Small intestine (tissue), 7 donors: ENCODE measurements at regions not wholly inside any gene's neighbourhood (a gene's known extent, or its start where the extent isn't known, plus 50 kb on each side); places are given as distances from the start of the nearest gene placed in this dataset.
A peak's percentile ranks its signal among the peaks of the same experiment; 100 is the strongest.

Source experiments
- DNase-seq, 2 donors: peaks; one replicate each; pipeline versions ENCODE4 v3.0.0 to v3.0.0-alpha.2; 2013
- FAIRE-seq: peaks from 2 replicates; lab custom pipeline; 2012; peaks lifted over from hg19 to GRCh38; lab: Jason Lieb, UNC
- H3K27ac ChIP-seq, 3 donors: one replicate each; pipeline ENCODE4 v1.5.1; 2013; ENCODE audit warnings: low read length in 2 of 3, mild to moderate bottlenecking in 2 of 3, control low read depth in 1 of 3, inconsistent platforms in 1 of 3, low read depth in 1 of 3, moderate library complexity in 1 of 3
- H3K27me3 ChIP-seq, 3 donors: one replicate each; pipeline ENCODE4 v1.6.1; 2013; ENCODE audit warnings: low read length in 3 of 3, inconsistent platforms in 1 of 3; ENCODE audit not compliant: control insufficient read depth in 3 of 3, insufficient read depth in 3 of 3
- H3K36me3 ChIP-seq, 3 donors: one replicate each; pipeline ENCODE4 v1.6.1; 2013; ENCODE audit warnings: low read length in 3 of 3, inconsistent platforms in 1 of 3, low read depth in 1 of 3, mild to moderate bottlenecking in 1 of 3, moderate library complexity in 1 of 3; ENCODE audit not compliant: control insufficient read depth in 3 of 3, insufficient read depth in 2 of 3
- H3K4me1 ChIP-seq, 3 donors: one replicate each; pipeline ENCODE4 v1.6.1; 2013; ENCODE audit warnings: low read length in 2 of 3, inconsistent platforms in 1 of 3, low read depth in 1 of 3, mild to moderate bottlenecking in 1 of 3, moderate library complexity in 1 of 3; ENCODE audit not compliant: control insufficient read depth in 3 of 3, insufficient read depth in 2 of 3
- H3K4me3 ChIP-seq, 3 donors: one replicate each; pipeline ENCODE4 v1.5.1; 2013; ENCODE audit warnings: low read length in 3 of 3, control low read depth in 1 of 3, inconsistent platforms in 1 of 3, low read depth in 1 of 3, mild to moderate bottlenecking in 1 of 3, moderate library complexity in 1 of 3
- H3K9me3 ChIP-seq, 2 donors: one replicate each; pipeline ENCODE4 v1.6.1; 2013; ENCODE audit warnings: low read depth in 1 of 2, low read length in 1 of 2; ENCODE audit not compliant: control insufficient read depth in 2 of 2, insufficient read depth in 1 of 2
- WGBS, 3 donors: extraction: QIAGEN DNeasy Blood & Tissue Kit; methylation state at CpG; one replicate each; pipeline ENCODE4 v1.1.7; 2013; 5-methylcytosine and 5-hydroxymethylcytosine counted together
- donor health status: healthy with polysubstance abuse.
- donor health status: control.
- donor health status: control.
- donor health status: Bipolar disorder and iron deficiency.
- donor health status: healthy.

DNA sequence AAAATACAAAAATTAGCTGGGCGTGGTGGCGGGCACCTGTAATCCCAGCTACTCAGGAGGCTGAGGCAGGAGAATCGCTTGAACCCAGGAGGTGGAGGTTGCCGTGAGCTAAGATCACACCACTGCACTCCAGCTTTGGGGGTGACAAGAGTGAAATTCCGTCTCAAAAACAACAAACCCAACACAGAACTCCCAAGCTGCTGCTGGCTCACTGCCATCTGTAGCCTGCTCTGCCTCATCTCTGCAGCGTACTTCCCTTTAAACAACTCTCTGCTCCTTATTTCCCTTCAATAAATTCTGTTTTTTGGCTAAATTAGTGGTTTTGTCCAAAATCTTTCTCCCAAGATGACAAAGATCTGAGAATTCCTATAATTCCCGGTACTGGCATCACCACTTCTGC is 189.2 kb upstream of the GALNT17 start:
- Histone ChIP-seq H3K9me3 (no peaks in the 10 kb centered on the region), H3K36me3 (no peaks in the 10 kb centered on the region), H3K4me1 (no peaks in the 10 kb centered on the region), H3K27ac (no peak overlapping the region), H3K27me3 (no peaks in the 10 kb centered on the region), H3K4me3 (no peak overlapping the region)
- no peak for FAIRE-seq
- WGBS, 3 donors = 76 to 86% (median 76%) methylated on average over 7 of the region's 7 CpGs
- DNase-seq = no peak

DNA sequence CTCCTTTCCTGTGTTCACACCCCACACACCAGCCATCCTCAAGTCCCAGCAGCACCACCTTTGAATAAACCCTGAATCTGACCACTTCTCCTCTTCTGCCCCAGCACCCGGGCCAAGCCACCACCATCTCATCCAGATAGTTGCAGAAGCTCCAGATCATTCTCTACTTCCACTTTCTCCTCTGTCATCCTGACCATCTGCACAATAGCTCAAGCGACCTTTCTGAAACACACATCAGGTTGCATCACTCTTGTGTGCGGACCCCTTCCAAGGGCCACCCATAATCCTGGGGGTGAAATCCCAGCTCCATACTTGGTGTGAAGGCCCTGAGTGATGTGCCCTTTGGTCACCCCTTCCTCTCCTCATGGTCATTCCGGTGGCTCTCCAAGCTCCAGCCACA is 187.4 kb upstream of the GALNT17 start:
- Histone ChIP-seq H3K9me3 (peaks cover 0 to 10% of the 10 kb centered on the region in 2 donors), H3K4me1 (no peaks in the 10 kb centered on the region), H3K27me3 (no peaks in the 10 kb centered on the region), H3K27ac (no peak overlapping the region), H3K4me3 (no peak overlapping the region), H3K36me3 (no peaks in the 10 kb centered on the region)
- 70 to 81% (median 73%) methylated on average over 4 of the region's 4 CpGs for WGBS, 3 donors
- DNase-seq = no peak
- no peak for FAIRE-seq

DNA sequence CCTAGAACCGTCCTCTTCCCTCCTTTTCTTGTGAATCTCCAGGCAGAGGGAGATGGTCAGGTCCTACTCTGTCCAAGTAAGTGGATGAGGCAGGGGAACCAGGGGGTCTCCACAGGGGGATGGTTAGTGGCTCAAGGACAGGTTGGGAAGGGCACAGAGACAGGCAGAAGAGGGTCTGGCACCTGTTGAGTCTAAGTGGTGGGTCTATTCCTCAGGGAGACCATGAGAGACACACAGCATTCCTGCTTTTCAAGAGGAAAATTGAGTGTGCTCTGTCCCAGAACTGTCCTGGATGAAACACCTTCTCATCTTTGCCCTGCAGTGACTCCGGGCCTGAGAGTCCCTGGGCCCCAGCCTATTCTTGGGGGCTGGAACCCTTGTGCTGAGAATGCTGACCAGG is 184.8 kb upstream of the GALNT17 start:
- Histone ChIP-seq H3K9me3 (peaks cover 0 to 12% of the 10 kb centered on the region in 2 donors), H3K4me3 (no peak overlapping the region), H3K27me3 (no peaks in the 10 kb centered on the region), H3K36me3 (no peaks in the 10 kb centered on the region), H3K4me1 (no peaks in the 10 kb centered on the region), H3K27ac (no peak overlapping the region)
- 58 to 75% (median 59%) methylated on average over 2 of the region's 2 CpGs for WGBS, 3 donors
- no peak for FAIRE-seq
- no peak for DNase-seq

DNA sequence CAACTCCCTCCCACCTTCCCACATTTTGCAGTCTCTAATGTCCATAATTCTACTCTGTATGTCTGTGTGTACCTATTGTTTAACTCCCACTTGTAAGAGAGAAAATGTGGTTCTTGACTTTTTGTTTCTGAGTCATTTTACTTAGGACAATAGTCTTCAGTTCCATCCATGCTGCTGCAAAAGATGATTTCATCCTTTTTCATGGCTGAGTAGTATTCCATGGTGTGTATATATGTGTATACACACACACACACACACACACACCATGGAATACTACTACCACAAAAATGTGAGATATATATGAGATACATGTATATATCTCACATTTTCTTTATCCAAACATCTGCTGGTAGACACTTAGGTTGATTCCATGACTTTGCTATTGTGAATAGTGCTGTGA is 182.1 kb upstream of the GALNT17 start:
- Histone ChIP-seq H3K4me1 (no peaks in the 10 kb centered on the region), H3K36me3 (no peaks in the 10 kb centered on the region), H3K27ac (no peak overlapping the region), H3K27me3 (no peaks in the 10 kb centered on the region), H3K9me3 (peaks cover 0 to 20% of the 10 kb centered on the region in 2 donors), H3K4me3 (no peak overlapping the region)
- DNase-seq = no peak
- FAIRE-seq = no peak

DNA sequence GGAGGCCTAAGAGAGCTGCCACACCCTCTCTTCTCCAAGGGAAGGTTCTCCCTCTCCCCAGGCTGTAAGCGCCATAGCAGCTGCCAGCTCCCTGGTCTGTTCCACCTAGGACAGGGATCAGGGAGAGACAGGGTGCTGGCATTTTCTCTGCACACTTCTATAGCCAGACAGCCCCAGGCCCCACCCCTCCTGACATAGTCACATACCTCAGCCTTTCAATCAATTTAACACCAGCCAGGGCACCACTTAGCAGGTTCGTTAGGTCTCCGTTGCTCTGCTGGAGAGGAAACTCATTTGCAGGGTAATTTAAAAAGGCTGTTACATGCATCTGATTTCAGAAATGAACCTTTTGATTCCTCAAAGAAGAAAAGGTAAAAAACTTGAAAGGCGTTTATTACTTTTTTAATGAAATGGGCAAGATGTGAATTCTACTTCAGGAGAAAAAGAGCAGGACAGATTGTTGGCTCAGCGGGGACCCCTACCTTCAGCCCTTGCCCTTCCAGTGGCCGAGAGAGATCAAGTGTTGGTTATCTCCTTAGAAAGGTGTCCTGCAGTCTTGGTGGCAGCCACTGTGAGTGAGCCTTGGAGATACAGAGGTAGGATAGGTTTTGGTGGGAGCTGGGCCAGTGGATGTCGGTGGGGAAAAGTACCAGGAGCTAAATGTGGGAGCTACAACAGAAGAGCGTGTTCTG is 180.5 kb upstream of the GALNT17 start:
- Histone ChIP-seq H3K27ac (no peak overlapping the region), H3K4me3 (no peak overlapping the region), H3K4me1 (no peaks in the 10 kb centered on the region), H3K36me3 (no peaks in the 10 kb centered on the region), H3K27me3 (no peaks in the 10 kb centered on the region), H3K9me3 (peaks cover 0 to 20% of the 10 kb centered on the region in 2 donors)
- 79 to 82% (median 82%) methylated on average over 8 of the region's 8 CpGs for WGBS, 3 donors
- no peak for FAIRE-seq
- DNase-seq = no peak

DNA sequence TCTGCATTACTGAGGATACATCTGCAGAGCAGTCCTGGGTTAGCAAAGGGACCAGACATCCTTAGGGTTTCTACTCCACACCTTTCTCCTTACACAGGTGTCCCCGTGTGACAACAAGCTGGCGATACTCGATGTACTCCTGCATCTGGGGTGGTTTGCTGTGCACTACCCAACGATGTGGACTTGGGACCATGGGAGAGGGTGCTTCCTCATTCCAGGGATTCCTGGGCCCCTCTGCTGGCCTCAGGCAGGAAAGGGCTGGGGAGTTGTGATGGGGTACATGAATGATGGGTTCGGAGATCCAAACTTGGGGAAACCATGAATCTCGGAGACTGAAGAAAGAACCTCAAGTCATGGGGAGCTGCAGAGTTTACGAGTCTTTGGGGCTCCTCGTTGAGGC is 179.6 kb upstream of the GALNT17 start:
- Histone ChIP-seq H3K4me1 (no peaks in the 10 kb centered on the region), H3K9me3 (peaks cover 0 to 20% of the 10 kb centered on the region in 2 donors), H3K36me3 (no peaks in the 10 kb centered on the region), H3K27me3 (no peaks in the 10 kb centered on the region), H3K4me3 (no peak overlapping the region), H3K27ac (no peak overlapping the region)
- DNase-seq (no peak), FAIRE-seq (no peak)
- 77 to 88% (median 84%) methylated on average over 8 of the region's 8 CpGs for WGBS, 3 donors

DNA sequence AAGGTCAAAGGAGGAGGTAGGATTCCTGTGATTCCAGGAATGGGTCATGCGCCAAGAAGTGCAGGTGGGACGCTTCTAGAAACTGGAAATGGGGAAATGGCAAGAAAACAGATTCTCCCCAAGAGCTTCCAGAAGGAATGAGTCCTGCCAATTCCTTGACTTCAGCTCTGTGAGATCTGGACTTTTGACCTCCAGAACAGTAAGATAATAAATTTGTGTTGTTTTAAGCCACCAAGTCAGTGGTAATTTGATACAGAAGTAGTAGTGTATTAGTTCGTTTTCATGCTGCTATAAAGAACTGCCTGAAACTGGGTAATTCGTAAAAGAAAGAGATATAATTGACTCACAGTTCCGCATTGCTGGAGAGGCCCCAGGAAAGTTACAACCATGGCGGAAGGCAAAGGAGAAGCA is 178.6 kb upstream of the GALNT17 start:
- Histone ChIP-seq H3K27me3 (no peaks in the 10 kb centered on the region), H3K4me3 (no peak overlapping the region), H3K27ac (no peak overlapping the region), H3K4me1 (no peaks in the 10 kb centered on the region), H3K9me3 (peaks cover 0 to 15% of the 10 kb centered on the region in 2 donors), H3K36me3 (no peaks in the 10 kb centered on the region)
- DNase-seq (peak in 1 of 2 donors; percentile 56), FAIRE-seq (no peak)
- WGBS, 3 donors = 28 to 44% (median 41%) methylated on average over 6 of the region's 6 CpGs

DNA sequence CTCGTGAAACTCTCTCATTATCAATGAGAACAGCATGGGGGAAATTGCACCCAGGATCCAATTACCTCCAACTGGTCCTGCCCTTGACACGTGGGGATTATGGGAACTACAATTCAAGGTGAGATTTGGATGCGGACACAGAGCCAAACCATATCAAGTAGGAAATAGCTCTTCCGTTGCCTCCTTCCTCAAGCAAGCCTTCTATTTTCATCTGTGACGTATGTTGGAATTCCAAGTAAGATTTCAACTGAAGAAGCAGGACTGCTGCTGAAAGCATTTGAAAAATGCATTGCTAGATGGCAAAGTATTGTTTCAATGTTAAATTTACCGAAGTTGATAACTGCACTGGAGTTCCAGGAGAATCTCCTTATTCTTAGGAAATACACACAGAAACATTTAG is 178.1 kb upstream of the GALNT17 start:
- H3K27me3 ChIP-seq = no peaks in the 10 kb centered on the region
- H3K9me3 ChIP-seq = peaks cover 0 to 11% of the 10 kb centered on the region in 2 donors
- no peaks in the 10 kb centered on the region for H3K36me3 ChIP-seq
- WGBS, 3 donors = 26 to 32% (median 27%) methylated on average over 6 of the region's 6 CpGs
- DNase-seq (no peak), FAIRE-seq (no peak)
- no peak overlapping the region for H3K4me3 ChIP-seq
- no peak overlapping the region for H3K27ac ChIP-seq
- no peaks in the 10 kb centered on the region for H3K4me1 ChIP-seq

DNA sequence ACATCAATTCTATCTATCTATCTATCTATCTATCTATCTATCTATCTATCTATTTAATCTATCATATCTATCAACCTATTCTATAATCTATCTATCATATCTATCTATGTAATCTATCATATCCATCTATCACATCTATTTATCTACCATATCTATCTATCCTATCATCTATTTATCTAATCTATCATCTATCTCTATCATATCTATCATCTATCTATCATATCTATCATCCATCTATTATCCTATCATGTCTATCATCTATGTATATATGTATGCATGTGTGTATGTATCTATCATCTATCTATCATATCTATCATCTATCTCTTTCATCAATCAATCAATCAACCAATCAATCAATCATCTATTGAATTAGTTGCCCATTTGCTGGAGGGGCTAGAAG is 159.3 kb upstream of the GALNT17 start:
- no peaks in the 10 kb centered on the region for H3K4me1 ChIP-seq
- no peak for DNase-seq
- H3K36me3 ChIP-seq = no peaks in the 10 kb centered on the region
- no peak overlapping the region for H3K27ac ChIP-seq
- no peak overlapping the region for H3K4me3 ChIP-seq
- H3K9me3 ChIP-seq = peaks cover 0 to 9% of the 10 kb centered on the region in 2 donors
- H3K27me3 ChIP-seq = no peaks in the 10 kb centered on the region
- no peak for FAIRE-seq
